ENCODE measurements at regions not wholly inside any gene's neighbourhood (a gene's known extent, or its start where the extent isn't known, plus 50 kb on each side); places are given as distances from the start of the nearest gene placed in this dataset.
"Not testable (repeated sequence)": the region's sequence is repeated elsewhere in the genome, so short reads cannot be mapped to it uniquely, and the experiment has no call there.

DNA sequence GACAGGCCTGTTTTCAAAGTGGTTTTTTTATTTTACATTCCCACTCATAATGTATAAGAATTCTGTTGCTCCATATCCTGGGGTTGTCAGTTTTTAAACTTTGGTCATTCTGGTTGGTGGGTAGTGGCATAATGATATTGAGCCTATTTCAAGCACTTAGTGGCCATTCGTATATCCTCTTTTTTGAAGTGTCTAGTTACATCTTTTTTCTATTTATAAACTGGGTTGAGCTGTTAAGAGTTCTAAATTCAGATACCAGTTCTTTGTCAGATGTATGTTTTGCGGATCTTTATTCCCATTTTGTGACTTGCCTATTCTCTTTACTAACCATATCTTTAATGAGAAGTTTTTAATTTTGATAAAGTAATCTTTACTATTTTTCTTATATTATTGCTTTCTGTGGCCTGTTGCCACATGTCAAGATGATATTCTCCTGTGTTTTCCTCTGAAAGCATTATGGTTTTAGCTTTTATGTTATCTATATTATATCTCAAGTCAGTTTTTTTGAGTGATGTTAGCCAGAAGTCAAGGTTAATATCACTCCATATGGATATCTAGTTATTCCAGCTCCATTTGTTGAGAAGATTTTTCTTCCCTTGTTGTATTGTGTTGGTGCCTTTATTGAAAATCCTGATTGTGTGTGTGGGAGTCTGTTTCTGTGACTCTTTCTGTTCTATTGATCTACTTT lies 110.9 kb downstream of the FHIP1A start:
- in situ Hi-C loops (cut with HindIII; ENCODE audit: low sequenced_read_pairs): no loop called here

DNA sequence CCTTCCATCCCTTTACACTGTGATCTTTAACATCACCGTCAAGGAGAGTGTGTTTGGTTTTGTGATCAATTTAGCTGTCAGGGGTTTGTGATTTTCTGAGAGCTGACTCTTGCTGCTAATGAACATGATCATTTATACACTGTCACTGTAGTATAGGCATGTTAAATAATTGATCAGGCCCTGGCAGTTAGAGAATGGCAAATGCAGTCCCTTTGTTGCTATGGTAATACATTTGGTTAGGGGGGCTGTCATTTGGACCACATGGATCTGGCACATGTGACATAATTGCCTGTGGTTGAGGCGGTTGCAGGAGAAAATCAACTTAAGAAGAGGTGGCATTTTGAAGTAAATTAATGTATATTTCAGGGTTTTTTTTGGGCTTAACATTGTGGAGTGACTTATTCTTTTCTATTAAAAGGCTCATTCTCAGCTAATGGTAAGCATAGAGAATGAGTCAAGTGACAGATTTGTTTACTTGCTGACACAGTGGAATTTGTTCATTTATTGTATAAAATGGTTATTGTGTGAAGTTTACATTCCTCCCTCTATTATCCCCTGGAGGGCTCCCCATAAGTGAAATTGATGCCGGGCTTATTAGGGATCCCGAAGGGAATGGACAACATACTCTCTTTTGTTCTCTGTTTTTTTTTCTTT lies 114.0 kb downstream of the FHIP1A start:
- in situ Hi-C loops (cut with HindIII; ENCODE audit: low sequenced_read_pairs): no loop called here

DNA sequence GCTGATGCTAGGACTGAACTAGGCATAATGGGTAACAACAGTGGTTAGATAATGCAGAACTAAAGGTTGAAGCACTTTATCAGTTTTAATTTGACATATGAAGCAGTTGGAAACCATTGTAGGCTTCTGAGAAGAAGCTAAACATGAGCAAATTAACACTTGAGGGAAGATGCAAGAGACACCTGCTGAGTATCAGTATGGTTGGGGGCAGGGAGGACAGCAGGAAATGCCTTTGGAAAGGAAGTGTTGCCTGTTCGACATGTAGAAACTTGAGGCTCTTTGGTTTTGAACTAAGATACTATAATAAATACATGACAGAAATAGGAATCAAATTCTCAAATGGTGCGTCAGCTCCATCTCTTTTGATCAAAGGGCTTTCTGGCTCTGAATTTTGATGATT lies 115.6 kb downstream of the FHIP1A start:
- in situ Hi-C loops (cut with HindIII; ENCODE audit: low sequenced_read_pairs): no loop called here

DNA sequence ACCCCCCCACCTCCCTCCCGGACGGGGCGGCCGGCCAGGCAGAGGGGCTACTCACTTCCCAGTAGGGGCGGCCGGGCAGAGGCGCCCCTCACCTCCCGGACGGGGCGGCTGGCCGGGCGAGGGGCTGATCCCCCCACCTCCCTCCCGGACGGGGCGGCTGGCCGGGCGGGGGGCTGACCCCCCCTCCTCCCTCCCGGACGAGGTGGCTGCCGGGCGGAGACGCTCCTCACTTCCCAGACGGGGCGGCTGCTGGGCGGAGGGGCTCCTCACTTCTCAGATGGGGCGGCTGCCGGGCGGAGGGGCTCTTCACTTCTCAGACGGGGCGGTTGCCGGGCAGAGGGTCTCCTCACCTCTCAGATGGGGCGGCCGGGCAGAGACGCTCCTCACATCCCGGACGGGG lies 117.5 kb downstream of the FHIP1A start:
- in situ Hi-C loops (cut with HindIII; ENCODE audit: low sequenced_read_pairs): not testable (repeated sequence)

DNA sequence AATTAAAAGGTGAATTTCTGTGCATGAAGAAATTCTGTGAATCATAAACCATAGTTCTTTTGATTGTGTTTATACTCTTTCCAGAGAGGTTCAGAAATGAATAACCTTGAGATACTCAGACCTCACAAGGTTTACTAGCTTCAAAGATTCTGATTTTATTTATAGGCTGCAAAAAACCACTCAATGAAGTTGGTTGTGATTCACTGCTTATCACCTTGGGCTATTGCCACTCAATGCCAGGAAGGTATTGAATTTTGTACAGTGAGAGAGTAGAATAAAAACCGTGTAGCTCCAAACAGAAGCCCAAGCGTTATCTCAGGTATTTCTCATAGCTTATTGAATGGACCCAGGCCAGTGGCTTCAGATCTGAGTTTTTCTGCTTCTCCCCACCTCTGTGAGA lies 118.7 kb downstream of the FHIP1A start:
- in situ Hi-C loops (cut with HindIII; ENCODE audit: low sequenced_read_pairs): no loop called here

DNA sequence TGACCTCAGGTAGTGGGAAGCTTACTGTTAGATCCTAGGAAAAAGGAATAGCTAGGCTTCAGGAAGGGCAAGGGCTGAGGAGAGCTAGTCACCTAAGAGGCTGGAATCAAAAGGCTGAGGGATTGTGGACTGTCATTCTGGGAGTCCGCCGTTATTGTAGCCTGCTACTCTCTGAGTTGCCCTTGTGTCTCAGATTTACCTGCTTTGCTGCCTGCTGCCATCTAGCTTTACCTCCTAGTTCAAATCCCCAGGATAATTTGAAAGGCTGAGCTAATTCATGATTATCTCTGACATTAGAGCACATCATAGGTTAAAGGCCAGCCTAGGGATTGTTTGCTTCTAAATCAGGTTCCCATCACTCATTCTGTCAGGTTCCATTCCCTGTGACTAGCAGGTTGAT lies 120.2 kb downstream of the FHIP1A start:
- in situ Hi-C loops (cut with HindIII; ENCODE audit: low sequenced_read_pairs): no loop called here

DNA sequence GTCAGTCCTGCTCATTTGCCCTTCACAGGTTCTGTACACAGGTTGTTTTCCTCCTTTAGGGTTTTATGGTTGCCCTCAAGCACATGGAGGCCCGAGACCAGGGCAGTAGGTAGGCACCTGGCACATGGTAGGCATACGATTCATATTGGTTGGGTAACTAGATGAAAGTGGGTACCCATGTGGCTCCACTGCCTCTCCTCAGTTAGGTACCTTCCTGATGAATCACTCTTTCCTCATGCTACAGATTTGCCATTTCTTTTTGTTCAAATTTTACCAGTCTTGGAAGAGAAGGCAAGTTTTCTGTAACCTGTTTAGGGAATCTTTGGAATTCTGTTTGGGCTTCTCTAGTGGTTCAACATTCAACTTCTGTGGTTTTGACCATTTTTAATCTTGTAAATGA lies 121.3 kb downstream of the FHIP1A start:
- in situ Hi-C loops (cut with HindIII; ENCODE audit: low sequenced_read_pairs): no loop called here

DNA sequence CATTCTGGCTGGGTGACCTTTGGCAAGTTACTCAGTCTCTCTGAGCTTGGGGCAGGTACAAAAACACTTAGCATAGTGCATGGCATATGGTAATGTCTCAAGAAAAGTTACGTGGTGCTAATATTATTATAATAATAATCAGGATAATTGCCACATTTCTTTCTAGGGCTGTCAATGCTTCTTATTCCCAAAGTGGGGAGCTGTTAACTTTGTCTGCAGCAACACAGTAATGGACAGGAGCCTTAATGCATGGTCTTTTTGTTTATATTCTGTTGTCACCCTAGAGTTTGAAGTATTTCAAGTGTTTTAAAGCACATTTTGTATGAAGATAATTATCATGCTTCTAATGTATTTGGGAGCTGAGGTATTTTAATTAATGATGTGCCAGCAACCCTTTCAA lies 121.8 kb downstream of the FHIP1A start:
- in situ Hi-C loops (cut with HindIII; ENCODE audit: low sequenced_read_pairs): no loop called here

DNA sequence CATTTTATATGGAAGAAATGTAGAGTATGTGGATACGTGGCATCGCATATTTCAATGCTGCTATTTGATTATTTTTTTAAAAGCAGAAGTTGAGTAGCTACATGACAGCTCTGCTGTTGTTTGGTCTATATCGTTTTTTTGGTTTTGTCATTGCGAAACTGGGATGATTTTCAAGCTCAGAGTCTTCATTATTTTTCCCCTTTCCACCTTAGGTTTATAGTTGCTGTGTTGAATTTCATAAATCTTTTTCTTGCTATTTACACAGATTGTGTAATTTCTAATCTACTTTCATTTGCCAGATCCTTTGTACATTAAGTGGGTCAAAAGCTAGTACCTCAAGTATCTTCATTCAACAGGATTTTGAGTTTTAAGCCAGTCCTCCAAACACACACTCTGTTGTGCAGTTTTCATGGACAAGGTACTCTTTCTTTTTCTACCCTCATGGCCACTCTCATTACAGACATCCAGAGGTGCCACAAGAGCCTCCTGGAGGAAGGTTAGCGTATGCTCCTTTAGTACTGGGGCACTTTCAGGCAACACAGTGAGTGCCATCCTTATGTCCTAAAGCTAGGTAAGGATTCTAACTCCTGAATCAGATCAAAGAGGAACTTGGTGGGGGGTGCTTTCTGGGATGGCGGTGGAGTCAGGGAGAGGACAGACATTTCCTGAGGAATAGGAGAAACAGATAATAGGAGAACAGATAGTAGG lies 123.2 kb downstream of the FHIP1A start:
- in situ Hi-C loops (cut with HindIII; ENCODE audit: low sequenced_read_pairs): no loop called here

DNA sequence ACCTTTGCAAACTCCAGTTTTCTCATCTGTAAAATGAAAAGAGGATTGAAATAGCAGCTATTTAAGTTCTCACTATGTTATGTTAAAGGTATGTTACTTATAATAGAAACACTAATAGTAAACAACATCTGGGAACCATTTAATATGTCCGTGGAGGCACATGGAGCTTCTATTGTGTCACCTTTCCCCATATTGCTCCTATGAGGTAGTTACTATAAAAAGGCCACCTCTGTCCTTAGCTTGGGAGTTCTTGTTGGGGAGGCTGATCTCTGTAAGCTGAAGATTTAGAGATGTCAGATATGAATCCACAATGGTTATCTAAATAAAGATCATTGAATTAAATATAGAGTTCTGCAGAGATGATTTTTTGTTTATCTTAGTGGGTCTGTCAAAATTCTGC lies 125.2 kb downstream of the FHIP1A start:
- in situ Hi-C loops (cut with HindIII; ENCODE audit: low sequenced_read_pairs): no loop called here

DNA sequence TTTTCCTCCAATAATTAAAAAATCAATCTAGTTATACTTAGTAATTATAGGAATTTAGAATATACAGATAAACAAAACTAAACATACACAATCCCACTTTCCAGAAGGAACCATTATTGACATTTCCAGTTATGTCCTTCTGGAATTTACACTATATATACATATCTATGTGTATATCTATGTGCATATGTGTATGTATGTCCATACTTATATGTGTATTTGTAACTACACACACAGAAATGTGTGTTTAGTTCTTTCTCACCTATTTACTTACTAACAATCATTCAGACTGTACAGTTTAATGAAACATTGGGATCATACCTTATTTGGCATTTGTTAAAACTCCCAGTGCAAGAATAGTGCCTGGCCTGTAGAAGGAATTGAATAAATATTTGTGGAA lies 126.4 kb downstream of the FHIP1A start:
- in situ Hi-C loops (cut with HindIII; ENCODE audit: low sequenced_read_pairs): no loop called here

DNA sequence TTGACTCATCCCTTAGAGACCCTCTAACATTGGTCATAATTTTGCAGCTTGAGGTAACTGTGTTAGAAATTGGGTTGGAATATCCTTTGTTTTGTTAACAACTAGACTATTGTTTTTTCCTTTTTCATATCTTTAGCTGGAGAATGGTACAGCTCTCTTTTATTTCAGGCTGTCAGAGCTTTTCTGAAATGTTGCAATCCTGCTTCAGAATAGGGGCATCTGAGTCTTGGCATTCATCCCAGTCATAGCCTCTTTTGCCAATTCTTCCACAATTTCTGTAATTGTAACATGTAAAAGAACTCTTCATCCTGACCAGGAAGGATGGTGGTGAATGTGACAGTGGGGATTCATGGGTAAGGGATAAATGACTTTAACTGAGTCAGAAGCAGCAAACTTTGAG lies 128.7 kb downstream of the FHIP1A start:
- in situ Hi-C loops (cut with HindIII; ENCODE audit: low sequenced_read_pairs): no loop called here

DNA sequence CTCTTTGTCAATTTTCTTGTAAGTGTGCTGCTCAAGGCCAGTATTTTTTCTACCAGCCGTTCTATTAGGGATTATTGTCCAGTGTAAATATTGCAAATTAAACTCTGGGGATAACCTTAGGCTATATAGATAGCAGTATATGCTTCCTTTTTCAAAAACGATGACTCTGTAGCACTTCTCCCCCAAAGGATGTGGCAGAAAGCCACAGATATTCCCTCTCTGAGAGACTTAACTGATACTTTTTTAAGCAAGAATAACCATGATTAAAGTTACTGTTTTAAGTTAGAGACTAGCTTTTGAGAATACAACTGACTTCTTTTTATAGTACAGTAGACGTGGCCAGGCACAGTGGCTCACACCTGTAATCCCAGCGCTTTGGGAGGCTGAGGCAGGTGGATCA lies 130.0 kb downstream of the FHIP1A start:
- in situ Hi-C loops (cut with HindIII; ENCODE audit: low sequenced_read_pairs): no loop called here

DNA sequence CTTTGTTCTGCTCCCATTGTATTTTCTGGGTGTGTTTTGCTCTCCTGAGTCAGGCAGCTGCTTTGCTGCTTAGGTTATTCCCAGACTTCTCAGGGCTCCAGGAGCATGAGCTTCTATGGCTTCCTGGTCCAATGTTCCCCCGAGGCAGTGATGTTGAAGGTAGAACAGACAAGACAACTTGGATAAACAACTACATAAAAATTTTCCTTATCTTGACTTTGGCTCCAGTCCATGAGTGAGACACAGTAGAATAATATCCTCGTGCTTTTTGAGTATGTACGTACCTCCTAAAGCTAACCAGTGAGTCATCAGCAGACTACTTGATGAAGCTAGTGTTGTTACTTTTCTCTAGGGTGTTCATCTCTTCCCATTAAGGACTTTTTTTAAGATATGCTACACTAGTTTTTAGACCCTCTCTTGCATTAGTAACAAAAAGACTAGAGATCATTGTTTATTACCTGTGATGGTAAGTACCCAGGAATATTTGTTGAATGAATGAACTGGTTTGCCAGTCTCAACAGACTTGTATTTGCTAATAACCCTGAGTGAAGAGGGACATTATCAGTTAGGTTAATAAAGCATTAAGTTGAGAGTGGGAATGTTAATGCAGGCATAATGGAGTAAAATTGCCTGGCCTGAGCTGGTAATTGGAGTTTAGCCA lies 131.9 kb downstream of the FHIP1A start:
- in situ Hi-C loops (cut with HindIII; ENCODE audit: low sequenced_read_pairs): no loop called here

DNA sequence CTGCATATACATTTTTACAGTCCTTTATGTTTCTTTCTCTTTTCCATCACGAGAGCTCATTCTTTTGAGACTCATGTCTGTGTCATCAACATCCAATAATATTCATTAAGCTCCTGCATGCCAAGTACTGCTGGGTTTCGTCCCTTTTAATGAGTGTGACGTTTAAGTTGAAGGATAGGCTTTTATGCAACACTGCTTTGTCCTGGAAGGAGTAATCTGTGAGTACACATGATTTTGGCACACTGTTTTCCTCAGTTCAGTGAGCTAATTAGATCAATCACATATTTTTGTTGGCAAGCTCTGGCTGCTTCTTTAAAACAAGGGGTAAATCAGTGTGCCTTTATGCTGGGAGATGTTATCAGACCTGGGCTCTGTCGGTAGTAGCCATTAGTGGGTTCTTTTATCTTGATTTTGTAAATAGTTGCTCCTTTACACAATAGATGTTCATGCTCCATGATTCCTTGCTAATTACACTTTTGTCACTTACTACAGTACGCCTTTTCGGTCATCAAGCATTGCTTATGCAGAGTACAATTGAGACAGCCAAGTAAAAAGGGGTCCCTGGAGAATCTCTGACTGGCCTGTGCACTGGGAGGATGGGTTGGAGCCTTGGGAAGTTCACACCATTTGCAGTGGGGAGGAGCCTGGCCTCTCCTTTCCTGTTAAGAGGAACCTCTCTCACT lies 132.6 kb downstream of the FHIP1A start:
- in situ Hi-C loops (cut with HindIII; ENCODE audit: low sequenced_read_pairs): no loop called here

DNA sequence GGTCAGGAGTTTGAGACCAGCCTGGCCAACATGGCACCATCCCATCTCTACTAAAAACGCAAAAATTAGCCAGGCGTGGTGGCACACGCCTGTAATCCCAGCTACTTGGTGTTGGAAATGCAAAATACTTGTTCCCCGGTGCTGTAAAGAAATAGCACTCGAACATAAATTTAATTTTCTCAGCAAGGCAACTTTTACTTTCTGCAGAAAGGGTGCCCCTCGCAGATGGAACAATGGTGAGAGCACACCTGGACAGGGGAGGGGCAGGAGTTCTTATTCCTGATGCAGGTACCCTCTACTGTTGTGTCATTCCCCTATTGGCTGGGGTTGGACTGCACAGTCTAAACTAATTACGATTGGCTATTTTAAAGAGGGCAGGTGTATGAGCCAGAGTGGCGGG lies 139.7 kb downstream of the FHIP1A start:
- in situ Hi-C loops (cut with HindIII; ENCODE audit: low sequenced_read_pairs): no loop called here

DNA sequence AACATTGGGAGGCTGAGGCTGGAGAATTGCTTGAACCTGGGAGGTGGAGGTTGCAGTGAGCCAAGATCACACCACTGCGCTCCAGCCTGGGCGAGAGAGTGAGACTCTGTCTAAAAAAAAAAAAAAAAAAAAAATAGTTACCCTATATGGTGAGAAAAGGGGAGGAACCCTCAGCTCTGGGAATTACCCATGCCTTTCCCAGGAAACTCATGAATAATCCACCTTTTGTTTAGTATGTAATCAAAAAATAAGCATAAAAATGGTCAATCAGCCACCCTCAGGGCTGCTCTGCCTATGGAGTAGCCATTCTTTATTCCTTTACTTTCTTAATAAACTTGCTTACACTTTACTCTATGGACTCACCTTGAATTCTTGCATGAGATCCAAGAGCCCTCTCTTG lies 140.4 kb downstream of the FHIP1A start:
- in situ Hi-C loops (cut with HindIII; ENCODE audit: low sequenced_read_pairs): not testable (repeated sequence)

DNA sequence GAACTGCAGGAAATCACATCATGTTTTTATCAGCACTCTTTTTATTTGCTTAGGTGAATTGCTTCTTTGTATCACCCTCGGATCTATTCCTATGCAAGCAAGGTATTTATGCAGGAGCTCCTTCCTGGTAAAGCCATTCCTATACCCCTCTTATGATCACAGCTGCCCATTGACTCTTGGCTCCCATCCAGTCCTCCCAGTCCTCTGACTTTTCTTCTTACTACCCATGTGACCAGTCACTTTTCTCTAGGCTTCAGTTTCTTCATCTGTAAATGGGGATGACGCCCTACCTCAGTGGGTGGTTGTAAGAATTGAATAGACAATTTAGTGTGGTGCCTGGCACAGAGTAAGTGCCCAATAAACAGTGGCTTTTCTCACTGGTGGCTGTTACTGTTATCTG lies 144.9 kb downstream of the FHIP1A start:
- in situ Hi-C loops (cut with HindIII; ENCODE audit: low sequenced_read_pairs): no loop called here

DNA sequence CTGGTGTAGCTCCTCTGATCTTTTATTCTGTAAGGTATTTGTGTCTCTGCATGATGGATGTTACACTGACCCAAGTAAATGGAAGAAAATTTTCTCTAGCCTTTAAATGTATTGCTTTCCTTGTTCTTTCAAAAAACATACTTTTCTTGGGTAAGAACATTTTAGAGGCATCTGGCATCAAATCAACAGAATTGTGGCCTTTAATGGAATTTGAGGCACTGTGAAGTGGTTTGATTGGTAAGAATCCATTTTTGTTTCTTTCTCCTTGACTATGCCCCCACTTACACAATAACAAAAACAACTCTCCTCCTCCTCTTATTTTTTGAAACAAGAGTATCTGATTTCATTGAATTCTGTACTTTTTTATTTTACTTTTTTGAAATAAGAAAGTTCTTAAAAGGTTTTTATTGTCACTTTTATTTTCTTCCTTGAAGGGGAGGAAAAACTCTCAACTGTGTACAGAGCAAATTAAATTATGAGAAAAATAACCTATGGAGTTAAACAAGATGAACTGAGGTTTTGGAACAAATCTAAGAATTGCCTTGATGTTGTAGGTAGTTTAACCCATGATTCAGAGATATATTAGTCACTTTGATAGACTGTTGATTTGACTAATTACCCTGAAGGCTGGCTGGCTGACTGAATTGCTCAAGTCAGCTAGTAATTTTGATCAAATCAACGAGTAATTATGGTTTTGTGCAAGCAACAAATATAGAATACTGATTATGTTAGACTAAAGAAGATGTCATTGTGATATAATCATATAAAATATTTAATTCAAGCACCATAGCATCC lies 146.4 kb downstream of the FHIP1A start:
- in situ Hi-C loops (cut with HindIII; ENCODE audit: low sequenced_read_pairs): no loop called here

DNA sequence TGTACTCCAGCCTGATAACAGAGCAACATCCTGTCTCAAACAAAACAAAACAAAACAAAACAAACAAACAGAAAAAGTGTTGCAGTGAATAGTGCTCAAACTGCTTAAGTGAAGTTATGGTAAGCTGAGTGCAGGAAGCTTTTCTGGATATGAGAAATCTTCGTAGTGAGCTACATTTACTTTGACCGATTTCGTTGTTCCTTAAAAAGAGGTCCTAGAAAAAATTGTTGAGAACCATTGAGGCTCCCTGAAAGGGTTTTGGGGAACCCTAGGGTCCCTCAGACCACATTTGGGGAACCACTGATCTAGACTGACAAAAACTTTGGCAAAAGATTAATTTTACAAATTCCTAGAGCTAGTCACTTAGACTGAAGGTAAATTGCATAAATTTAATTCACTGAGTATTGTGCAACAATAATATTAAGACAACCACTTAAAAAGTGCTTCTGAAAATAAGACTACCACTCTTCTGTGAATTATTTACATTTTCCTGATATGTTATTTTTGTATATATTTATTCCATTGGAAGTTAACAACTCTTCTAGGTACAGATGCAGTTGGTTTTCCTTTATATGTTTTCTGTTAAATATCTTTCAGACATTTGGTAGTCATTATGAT lies 149.6 kb downstream of the FHIP1A start:
- in situ Hi-C loops (cut with HindIII; ENCODE audit: low sequenced_read_pairs): no loop called here

Data from DLD1 (cell line).